GM12873 (cell line): ENCODE measurements at regions not wholly inside any gene's neighbourhood (a gene's known extent, or its start where the extent isn't known, plus 50 kb on each side); places are given as distances from the start of the nearest gene placed in this dataset.

Experiments
- CTCF ChIP-seq: IDR thresholded peaks from 2 replicates; pipeline ENCODE4 v1.5.1; 2012; ENCODE audit warnings: low read depth, mild to moderate bottlenecking, moderate library complexity, low read length, control low read depth; ENCODE audit not compliant: insufficient read depth; ENCODE audit errors: missing control alignments

GRCh38 chr2:10985901-10986535 lies 74.3 kb downstream of the KCNF1 start:
- TF ChIP-seq CTCF = no peak

GRCh38 chr2:10987439-10987838 lies 75.7 kb downstream of the KCNF1 start:
- no peak for TF ChIP-seq CTCF

- no peak for TF ChIP-seq CTCF
Measured at GRCh38 chr2:10987861-10988260, 76.1 kb downstream of the KCNF1 start.

GRCh38 chr2:10989151-10989550 lies 77.4 kb downstream of the KCNF1 start:
- no peak for TF ChIP-seq CTCF

- no peak for TF ChIP-seq CTCF
Measured at GRCh38 chr2:10989782-10990181, 78.0 kb downstream of the KCNF1 start.

GRCh38 chr2:10990561-10991111 lies 78.9 kb downstream of the KCNF1 start:
- no peak for TF ChIP-seq CTCF

GRCh38 chr2:10992023-10992791 lies 80.5 kb downstream of the KCNF1 start:
- no peak for TF ChIP-seq CTCF
